ENCODE measurements at regions not wholly inside any gene's neighbourhood (a gene's known extent, or its start where the extent isn't known, plus 50 kb on each side); places are given as distances from the start of the nearest gene placed in this dataset.

- no peak for TF ChIP-seq TCF12 (IDR thresholded peaks at IDR 0.05)
- TF ChIP-seq, protein P1, sequence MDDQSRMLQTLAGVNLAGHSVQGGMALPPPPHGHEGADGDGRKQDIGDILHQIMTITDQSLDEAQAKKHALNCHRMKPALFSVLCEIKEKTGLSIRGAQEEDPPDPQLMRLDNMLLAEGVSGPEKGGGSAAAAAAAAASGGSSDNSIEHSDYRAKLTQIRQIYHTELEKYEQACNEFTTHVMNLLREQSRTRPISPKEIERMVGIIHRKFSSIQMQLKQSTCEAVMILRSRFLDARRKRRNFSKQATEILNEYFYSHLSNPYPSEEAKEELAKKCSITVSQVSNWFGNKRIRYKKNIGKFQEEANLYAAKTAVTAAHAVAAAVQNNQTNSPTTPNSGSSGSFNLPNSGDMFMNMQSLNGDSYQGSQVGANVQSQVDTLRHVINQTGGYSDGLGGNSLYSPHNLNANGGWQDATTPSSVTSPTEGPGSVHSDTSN (IDR thresholded peaks at IDR 0.05) = no peak
- no peak for TF ChIP-seq CTCF (IDR thresholded peaks at IDR 0.05)
- TF ChIP-seq MAX (IDR thresholded peaks at IDR 0.05; ENCODE audit: low read depth) = no peak
- TF ChIP-seq EP300 (IDR thresholded peaks at IDR 0.05; ENCODE audit: borderline replicate concordance in 1 of 2, low read depth in 1 of 2, low read length in 1 of 2) = no peak
- no peak for TF ChIP-seq FOXM1 (IDR thresholded peaks at IDR 0.05; ENCODE audit: low read depth)
- no peak for TF ChIP-seq TAF1 (IDR thresholded peaks at IDR 0.05; ENCODE audit: borderline replicate concordance, low read depth, low read length)
- TF ChIP-seq IRF3 (IDR thresholded peaks at IDR 0.05; ENCODE audit: low read depth, low read length) = no peak
- TF ChIP-seq EZH2phosphoT487 (IDR thresholded peaks at IDR 0.05; ENCODE audit: borderline replicate concordance, low read depth) = no peak
- TF ChIP-seq GABPA (IDR thresholded peaks at IDR 0.05; ENCODE audit: low read depth) = no peak
- no peak for TF ChIP-seq RXRA (IDR thresholded peaks at IDR 0.05; ENCODE audit: borderline replicate concordance, low read depth)
- TF ChIP-seq RFX5 (IDR thresholded peaks at IDR 0.05; ENCODE audit: low read length) = no peak
- TF ChIP-seq, protein P2, sequence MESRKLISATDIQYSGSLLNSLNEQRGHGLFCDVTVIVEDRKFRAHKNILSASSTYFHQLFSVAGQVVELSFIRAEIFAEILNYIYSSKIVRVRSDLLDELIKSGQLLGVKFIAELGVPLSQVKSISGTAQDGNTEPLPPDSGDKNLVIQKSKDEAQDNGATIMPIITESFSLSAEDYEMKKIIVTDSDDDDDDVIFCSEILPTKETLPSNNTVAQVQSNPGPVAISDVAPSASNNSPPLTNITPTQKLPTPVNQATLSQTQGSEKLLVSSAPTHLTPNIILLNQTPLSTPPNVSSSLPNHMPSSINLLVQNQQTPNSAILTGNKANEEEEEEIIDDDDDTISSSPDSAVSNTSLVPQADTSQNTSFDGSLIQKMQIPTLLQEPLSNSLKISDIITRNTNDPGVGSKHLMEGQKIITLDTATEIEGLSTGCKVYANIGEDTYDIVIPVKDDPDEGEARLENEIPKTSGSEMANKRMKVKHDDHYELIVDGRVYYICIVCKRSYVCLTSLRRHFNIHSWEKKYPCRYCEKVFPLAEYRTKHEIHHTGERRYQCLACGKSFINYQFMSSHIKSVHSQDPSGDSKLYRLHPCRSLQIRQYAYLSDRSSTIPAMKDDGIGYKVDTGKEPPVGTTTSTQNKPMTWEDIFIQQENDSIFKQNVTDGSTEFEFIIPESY (IDR thresholded peaks at IDR 0.05; ENCODE audit: borderline replicate concordance, low read depth) = no peak
- TF ChIP-seq, protein P3, sequence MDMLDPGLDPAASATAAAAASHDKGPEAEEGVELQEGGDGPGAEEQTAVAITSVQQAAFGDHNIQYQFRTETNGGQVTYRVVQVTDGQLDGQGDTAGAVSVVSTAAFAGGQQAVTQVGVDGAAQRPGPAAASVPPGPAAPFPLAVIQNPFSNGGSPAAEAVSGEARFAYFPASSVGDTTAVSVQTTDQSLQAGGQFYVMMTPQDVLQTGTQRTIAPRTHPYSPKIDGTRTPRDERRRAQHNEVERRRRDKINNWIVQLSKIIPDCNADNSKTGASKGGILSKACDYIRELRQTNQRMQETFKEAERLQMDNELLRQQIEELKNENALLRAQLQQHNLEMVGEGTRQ (IDR thresholded peaks at IDR 0.05; ENCODE audit: borderline replicate concordance, low read depth, low read length) = no peak
Measured at GRCh38 chr14:101132051-101132571, 228.6 kb upstream of the RTL1 start.

Data from SK-N-SH (cell line).